Kidney capillary endothelial cell (primary cell): ENCODE measurements at regions not wholly inside any gene's neighbourhood (a gene's known extent, or its start where the extent isn't known, plus 50 kb on each side); places are given as distances from the start of the nearest gene placed in this dataset.

Experiments used
- DNase-seq: peaks from one replicate; pipeline ENCODE4 v3.0.0-alpha.2; 2018; ENCODE audit warnings: low spot score

GRCh38 chr2:120455390-120455789 lies 109.5 kb downstream of the INHBB start:
- DNase-seq, result no peak

GRCh38 chr2:120456867-120457266 lies 110.9 kb downstream of the INHBB start:
- DNase-seq, result no peak

- no peak for DNase-seq
Observed at GRCh38 chr2:120460511-120460910, 114.6 kb downstream of the INHBB start.

GRCh38 chr2:120461092-120461491 lies 115.2 kb downstream of the INHBB start:
- DNase-seq, result no peak

- DNase-seq, result no peak
Observed at GRCh38 chr2:120461546-120462537, 115.9 kb downstream of the INHBB start.

- no peak for DNase-seq
Observed at GRCh38 chr2:120463527-120463926, 117.6 kb downstream of the INHBB start.

GRCh38 chr2:120463996-120464395 lies 118.1 kb downstream of the INHBB start:
- no peak for DNase-seq

- peak; percentile 26 for DNase-seq
Observed at GRCh38 chr2:120464448-120464931, 118.6 kb downstream of the INHBB start.

GRCh38 chr2:120465012-120465700 lies 119.2 kb downstream of the INHBB start:
- no peak for DNase-seq

GRCh38 chr2:120465701-120465988 lies 119.7 kb downstream of the INHBB start:
- DNase-seq, result no peak

GRCh38 chr2:120465989-120466703 lies 120.2 kb downstream of the INHBB start:
- no peak for DNase-seq

GRCh38 chr2:120466704-120467054 lies 120.7 kb downstream of the INHBB start:
- DNase-seq, result no peak

- no peak for DNase-seq
Observed at GRCh38 chr2:120468136-120468535, 122.2 kb downstream of the INHBB start.

GRCh38 chr2:120469426-120469825 lies 123.5 kb downstream of the INHBB start:
- DNase-seq, result no peak

GRCh38 chr2:120470041-120470965 lies 124.4 kb downstream of the INHBB start:
- DNase-seq, result no peak

- no peak for DNase-seq
Observed at GRCh38 chr2:120471166-120471565, 125.2 kb downstream of the INHBB start.

- no peak for DNase-seq
Observed at GRCh38 chr2:120472031-120472430, 126.1 kb downstream of the INHBB start.

- no peak for DNase-seq
Observed at GRCh38 chr2:120472891-120473309, 127.0 kb downstream of the INHBB start.

- no peak for DNase-seq
Observed at GRCh38 chr2:120473522-120474271, 127.8 kb downstream of the INHBB start.

GRCh38 chr2:120474486-120474885 lies 128.6 kb downstream of the INHBB start:
- no peak for DNase-seq

- DNase-seq, result no peak
Observed at GRCh38 chr2:120476141-120476540, 130.2 kb downstream of the INHBB start.
